ENCODE measurements at regions not wholly inside any gene's neighbourhood (a gene's known extent, or its start where the extent isn't known, plus 50 kb on each side); places are given as distances from the start of the nearest gene placed in this dataset.

DNA sequence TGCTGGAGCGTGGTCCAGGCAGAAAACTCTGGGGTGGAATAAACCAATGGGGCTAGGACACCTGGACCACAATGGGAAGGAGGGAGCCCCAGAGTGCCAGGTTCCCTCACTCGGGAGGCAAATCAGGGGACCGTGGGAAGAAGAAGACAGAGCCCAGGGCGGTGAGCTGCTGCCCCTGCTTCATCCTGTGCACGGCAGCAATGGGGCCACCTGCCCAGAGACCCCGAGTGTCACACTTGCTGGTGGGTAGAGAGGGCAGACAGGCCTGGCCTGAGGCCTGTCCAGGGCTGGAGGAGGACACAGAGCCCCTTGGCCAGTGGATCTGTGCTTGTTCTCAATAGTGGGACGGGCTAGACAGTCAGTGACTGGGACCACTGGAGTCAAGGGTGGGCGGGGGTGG, 58.2 kb downstream of the DIO3 start:
- DNase-seq: no peak
- no peak overlapping the region for H3K4me3 ChIP-seq (ENCODE audit: low read depth in 2 of 2, low read length in 1 of 2)
- no peak overlapping the region for H3K27ac ChIP-seq (ENCODE audit: low read depth in 2 of 2, low read length in 1 of 2)
- CTCF ChIA-PET: no interaction called here
- no peaks in the 10 kb centered on the region for H3K9me3 ChIP-seq
- POLR2A ChIA-PET: no interaction called here
- H3K4me1 ChIP-seq (ENCODE audit: control insufficient read depth in 1 of 2, insufficient read depth in 2 of 2, low read depth in 1 of 2, low read length in 1 of 2): peaks cover 0 to 11% of the 10 kb centered on the region in 2 experiments; a peak in 1 of 4 replicates
- no peaks in the 10 kb centered on the region for H3K79me2 ChIP-seq (ENCODE audit: insufficient read depth)
- no peaks in the 10 kb centered on the region for H3K9me2 ChIP-seq
- TF ChIP-seq RFX5 (IDR thresholded peaks at IDR 0.05; ENCODE audit: low read length): no peak
- no peak for TF ChIP-seq POLR2AphosphoS5 (IDR thresholded peaks at IDR 0.05; ENCODE audit: low read depth, low read length)
- no peak for TF ChIP-seq SMC3 (IDR thresholded peaks at IDR 0.05; ENCODE audit: low read depth, low read length)
- no peak for TF ChIP-seq NRF1 (IDR thresholded peaks at IDR 0.05; ENCODE audit: low read depth, low read length)
- no peak for TF ChIP-seq ELF1 (IDR thresholded peaks at IDR 0.05)
- no peak for TF ChIP-seq NFIC (IDR thresholded peaks at IDR 0.05; ENCODE audit: borderline replicate concordance)
- no peak for TF ChIP-seq EP300 (IDR thresholded peaks at IDR 0.05; ENCODE audit: borderline replicate concordance in 1 of 2, low read depth in 1 of 2, low read length in 1 of 2)
- TF ChIP-seq FOXM1 (IDR thresholded peaks at IDR 0.05; ENCODE audit: low read depth): no peak
- TF ChIP-seq TCF12 (IDR thresholded peaks at IDR 0.05): no peak
- no peaks in the 10 kb centered on the region for H3F3A ChIP-seq (replicated peaks; ENCODE audit: insufficient read depth)
- no peaks in the 10 kb centered on the region for H4K20me1 ChIP-seq (ENCODE audit: insufficient read depth)
- no peaks in the 10 kb centered on the region for H3K27me3 ChIP-seq (ENCODE audit: insufficient read depth)
- H3K9ac ChIP-seq: no peak overlapping the region
- WGBS (ENCODE audit: low lambda C conversion rate): 60% methylated on average over 3 of the region's 8 CpGs
- H2AFZ ChIP-seq (ENCODE audit: low read depth): no peak overlapping the region
- no peak overlapping the region for H3K4me2 ChIP-seq
- H3K36me3 ChIP-seq (replicated peaks in 1 of 2; ENCODE audit: control insufficient read depth in 1 of 2, insufficient read depth in 2 of 2, low read length in 1 of 2): no peaks in the 10 kb centered on the region

DNA sequence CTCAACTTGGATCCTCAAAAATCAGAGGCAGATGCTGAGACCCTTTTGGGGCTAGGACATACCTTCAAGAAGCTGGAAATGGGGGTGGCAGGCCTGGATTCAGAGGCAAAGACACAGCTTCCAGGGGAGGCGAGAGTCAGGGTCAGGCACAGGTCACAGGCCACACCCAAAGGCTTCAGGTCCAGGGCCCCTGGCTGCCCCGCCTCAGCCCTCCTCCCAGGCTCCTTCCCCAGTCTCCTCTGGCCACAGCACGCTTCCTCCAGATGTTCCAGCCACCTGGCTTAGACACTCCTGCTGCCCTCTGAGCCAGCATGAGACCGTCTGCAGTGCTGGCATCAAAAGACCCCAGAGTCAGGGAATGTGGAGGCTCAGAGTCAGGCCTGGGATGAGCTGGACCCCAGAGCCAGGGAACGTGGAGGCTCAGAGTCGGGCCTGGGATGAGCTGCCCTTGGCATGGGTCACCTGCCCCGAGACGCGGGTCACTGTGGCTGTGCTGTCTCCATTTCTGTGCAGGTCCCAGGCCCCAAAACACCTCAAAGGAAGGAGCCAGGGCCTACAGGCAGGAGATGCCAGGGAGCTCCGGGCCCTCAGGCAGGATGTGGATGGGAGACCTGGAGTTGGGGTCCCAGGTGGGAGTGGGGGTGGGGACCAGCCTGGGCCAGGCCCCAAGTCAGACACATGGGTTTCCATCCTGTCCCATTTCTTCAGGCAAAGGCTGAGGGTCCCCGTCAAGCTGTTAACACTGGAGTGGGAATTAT, 58.9 kb downstream of the DIO3 start:
- ChIA-PET CTCF (interaction anchor here (1.8 kb wide), 1 partner anchor 714 kb away, joined by 5 read pairs; no protein-coding TSS in a partner anchor), POLR2A (no interaction called here)
- H4K20me1 ChIP-seq (ENCODE audit: insufficient read depth): no peaks in the 10 kb centered on the region
- TF ChIP-seq EP300 (IDR thresholded peaks at IDR 0.05; ENCODE audit: borderline replicate concordance in 1 of 2, low read depth in 1 of 2, low read length in 1 of 2): no peak
- TF ChIP-seq, protein P1, sequence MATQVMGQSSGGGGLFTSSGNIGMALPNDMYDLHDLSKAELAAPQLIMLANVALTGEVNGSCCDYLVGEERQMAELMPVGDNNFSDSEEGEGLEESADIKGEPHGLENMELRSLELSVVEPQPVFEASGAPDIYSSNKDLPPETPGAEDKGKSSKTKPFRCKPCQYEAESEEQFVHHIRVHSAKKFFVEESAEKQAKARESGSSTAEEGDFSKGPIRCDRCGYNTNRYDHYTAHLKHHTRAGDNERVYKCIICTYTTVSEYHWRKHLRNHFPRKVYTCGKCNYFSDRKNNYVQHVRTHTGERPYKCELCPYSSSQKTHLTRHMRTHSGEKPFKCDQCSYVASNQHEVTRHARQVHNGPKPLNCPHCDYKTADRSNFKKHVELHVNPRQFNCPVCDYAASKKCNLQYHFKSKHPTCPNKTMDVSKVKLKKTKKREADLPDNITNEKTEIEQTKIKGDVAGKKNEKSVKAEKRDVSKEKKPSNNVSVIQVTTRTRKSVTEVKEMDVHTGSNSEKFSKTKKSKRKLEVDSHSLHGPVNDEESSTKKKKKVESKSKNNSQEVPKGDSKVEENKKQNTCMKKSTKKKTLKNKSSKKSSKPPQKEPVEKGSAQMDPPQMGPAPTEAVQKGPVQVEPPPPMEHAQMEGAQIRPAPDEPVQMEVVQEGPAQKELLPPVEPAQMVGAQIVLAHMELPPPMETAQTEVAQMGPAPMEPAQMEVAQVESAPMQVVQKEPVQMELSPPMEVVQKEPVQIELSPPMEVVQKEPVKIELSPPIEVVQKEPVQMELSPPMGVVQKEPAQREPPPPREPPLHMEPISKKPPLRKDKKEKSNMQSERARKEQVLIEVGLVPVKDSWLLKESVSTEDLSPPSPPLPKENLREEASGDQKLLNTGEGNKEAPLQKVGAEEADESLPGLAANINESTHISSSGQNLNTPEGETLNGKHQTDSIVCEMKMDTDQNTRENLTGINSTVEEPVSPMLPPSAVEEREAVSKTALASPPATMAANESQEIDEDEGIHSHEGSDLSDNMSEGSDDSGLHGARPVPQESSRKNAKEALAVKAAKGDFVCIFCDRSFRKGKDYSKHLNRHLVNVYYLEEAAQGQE (IDR thresholded peaks at IDR 0.05; ENCODE audit: low read depth, low read length): no peak
- no peak for TF ChIP-seq RCOR1 (IDR thresholded peaks at IDR 0.05; ENCODE audit: low read length)
- no peak for TF ChIP-seq YY1 (IDR thresholded peaks at IDR 0.05; ENCODE audit: low read depth)
- no peak for TF ChIP-seq FOSL2 (IDR thresholded peaks at IDR 0.05; ENCODE audit: borderline replicate concordance, low read depth)
- TF ChIP-seq SIN3A (IDR thresholded peaks at IDR 0.05; ENCODE audit: borderline replicate concordance, low read depth, low read length): no peak
- TF ChIP-seq ELF1 (IDR thresholded peaks at IDR 0.05): no peak
- TF ChIP-seq TCF12 (IDR thresholded peaks at IDR 0.05): no peak
- TF ChIP-seq FOXJ3 (CRISPR knock-in tag; IDR thresholded peaks at IDR 0.05): no peak
- TF ChIP-seq RXRA (IDR thresholded peaks at IDR 0.05; ENCODE audit: borderline replicate concordance, low read depth): no peak
- no peak for TF ChIP-seq RAD21 (IDR thresholded peaks at IDR 0.05; ENCODE audit: low read length)
- TF ChIP-seq MEF2A (IDR thresholded peaks at IDR 0.05; ENCODE audit: borderline replicate concordance, low read depth): no peak
- TF ChIP-seq, protein P2, sequence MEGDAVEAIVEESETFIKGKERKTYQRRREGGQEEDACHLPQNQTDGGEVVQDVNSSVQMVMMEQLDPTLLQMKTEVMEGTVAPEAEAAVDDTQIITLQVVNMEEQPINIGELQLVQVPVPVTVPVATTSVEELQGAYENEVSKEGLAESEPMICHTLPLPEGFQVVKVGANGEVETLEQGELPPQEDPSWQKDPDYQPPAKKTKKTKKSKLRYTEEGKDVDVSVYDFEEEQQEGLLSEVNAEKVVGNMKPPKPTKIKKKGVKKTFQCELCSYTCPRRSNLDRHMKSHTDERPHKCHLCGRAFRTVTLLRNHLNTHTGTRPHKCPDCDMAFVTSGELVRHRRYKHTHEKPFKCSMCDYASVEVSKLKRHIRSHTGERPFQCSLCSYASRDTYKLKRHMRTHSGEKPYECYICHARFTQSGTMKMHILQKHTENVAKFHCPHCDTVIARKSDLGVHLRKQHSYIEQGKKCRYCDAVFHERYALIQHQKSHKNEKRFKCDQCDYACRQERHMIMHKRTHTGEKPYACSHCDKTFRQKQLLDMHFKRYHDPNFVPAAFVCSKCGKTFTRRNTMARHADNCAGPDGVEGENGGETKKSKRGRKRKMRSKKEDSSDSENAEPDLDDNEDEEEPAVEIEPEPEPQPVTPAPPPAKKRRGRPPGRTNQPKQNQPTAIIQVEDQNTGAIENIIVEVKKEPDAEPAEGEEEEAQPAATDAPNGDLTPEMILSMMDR (IDR thresholded peaks at IDR 0.05): no peak
- TF ChIP-seq, protein P3, sequence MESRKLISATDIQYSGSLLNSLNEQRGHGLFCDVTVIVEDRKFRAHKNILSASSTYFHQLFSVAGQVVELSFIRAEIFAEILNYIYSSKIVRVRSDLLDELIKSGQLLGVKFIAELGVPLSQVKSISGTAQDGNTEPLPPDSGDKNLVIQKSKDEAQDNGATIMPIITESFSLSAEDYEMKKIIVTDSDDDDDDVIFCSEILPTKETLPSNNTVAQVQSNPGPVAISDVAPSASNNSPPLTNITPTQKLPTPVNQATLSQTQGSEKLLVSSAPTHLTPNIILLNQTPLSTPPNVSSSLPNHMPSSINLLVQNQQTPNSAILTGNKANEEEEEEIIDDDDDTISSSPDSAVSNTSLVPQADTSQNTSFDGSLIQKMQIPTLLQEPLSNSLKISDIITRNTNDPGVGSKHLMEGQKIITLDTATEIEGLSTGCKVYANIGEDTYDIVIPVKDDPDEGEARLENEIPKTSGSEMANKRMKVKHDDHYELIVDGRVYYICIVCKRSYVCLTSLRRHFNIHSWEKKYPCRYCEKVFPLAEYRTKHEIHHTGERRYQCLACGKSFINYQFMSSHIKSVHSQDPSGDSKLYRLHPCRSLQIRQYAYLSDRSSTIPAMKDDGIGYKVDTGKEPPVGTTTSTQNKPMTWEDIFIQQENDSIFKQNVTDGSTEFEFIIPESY (IDR thresholded peaks at IDR 0.05; ENCODE audit: borderline replicate concordance, low read depth): no peak
- no peak for TF ChIP-seq MXI1 (IDR thresholded peaks at IDR 0.05; ENCODE audit: low read depth, low read length)
- TF ChIP-seq POLR2AphosphoS5 (IDR thresholded peaks at IDR 0.05; ENCODE audit: low read depth, low read length): no peak
- no peak for TF ChIP-seq TAF1 (IDR thresholded peaks at IDR 0.05; ENCODE audit: borderline replicate concordance, low read depth, low read length)

More for the DNA sequence above, 58.9 kb downstream of the DIO3 start:
- no peaks in the 10 kb centered on the region for H3K9me3 ChIP-seq
- no peak overlapping the region for H3K9ac ChIP-seq
- H3K27ac ChIP-seq (ENCODE audit: low read depth in 2 of 2, low read length in 1 of 2): no peak overlapping the region
- no peaks in the 10 kb centered on the region for H3K27me3 ChIP-seq (ENCODE audit: insufficient read depth)
- H3K36me3 ChIP-seq (replicated peaks in 1 of 2; ENCODE audit: control insufficient read depth in 1 of 2, insufficient read depth in 2 of 2, low read length in 1 of 2): no peaks in the 10 kb centered on the region
- H3K4me1 ChIP-seq (ENCODE audit: control insufficient read depth in 1 of 2, insufficient read depth in 2 of 2, low read depth in 1 of 2, low read length in 1 of 2): peaks cover 0 to 11% of the 10 kb centered on the region in 2 experiments; a peak in 1 of 4 replicates
- no peaks in the 10 kb centered on the region for H3K9me2 ChIP-seq
- H3K4me3 ChIP-seq (ENCODE audit: low read depth in 2 of 2, low read length in 1 of 2): no peak overlapping the region
- H3K4me2 ChIP-seq: no peak overlapping the region
- WGBS (ENCODE audit: low lambda C conversion rate): 57% methylated on average over 7 of the region's 11 CpGs
- H3K79me2 ChIP-seq (ENCODE audit: insufficient read depth): no peaks in the 10 kb centered on the region
- H3F3A ChIP-seq (replicated peaks; ENCODE audit: insufficient read depth): no peaks in the 10 kb centered on the region
- H2AFZ ChIP-seq (ENCODE audit: low read depth): no peak overlapping the region
- DNase-seq: no peak

All from SK-N-SH (cell line).